ENCODE measurements at regions not wholly inside any gene's neighbourhood (a gene's known extent, or its start where the extent isn't known, plus 50 kb on each side); places are given as distances from the start of the nearest gene placed in this dataset.

- no peak for TF ChIP-seq ZNF70 (CRISPR knock-in tag; IDR thresholded peaks at IDR 0.05)
- TF ChIP-seq TSHZ2 (CRISPR knock-in tag; IDR thresholded peaks at IDR 0.05), result no peak
- TF ChIP-seq PATZ1 (CRISPR knock-in tag; IDR thresholded peaks at IDR 0.05; ENCODE audit: borderline replicate concordance), result no peak
- TF ChIP-seq ZNF8 (CRISPR knock-in tag; IDR thresholded peaks at IDR 0.05), result no peak
Observed at GRCh38 chr10:64626924-64627323, 1105.7 kb downstream of the REEP3 start.
